ENCODE measurements at regions not wholly inside any gene's neighbourhood (a gene's known extent, or its start where the extent isn't known, plus 50 kb on each side); places are given as distances from the start of the nearest gene placed in this dataset.

DNA sequence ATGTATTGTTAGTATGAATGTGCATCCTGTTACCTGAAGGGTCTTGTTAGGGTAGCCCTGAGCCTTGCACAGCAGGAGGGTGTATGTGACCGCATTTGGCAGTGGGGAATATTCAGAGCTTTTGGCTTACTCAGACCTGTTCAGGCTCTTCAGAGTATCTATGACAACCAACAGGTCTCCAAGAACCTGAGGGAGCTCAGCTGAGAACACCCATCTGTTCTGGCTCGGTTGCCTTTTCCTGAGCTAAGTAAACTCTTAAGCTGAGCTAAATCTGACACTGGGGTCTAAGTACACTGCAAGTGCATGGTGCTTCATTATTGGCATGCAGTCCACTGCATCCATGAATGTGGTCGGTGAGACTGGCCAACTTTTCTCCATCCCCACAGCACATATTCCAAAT lies 92.4 kb upstream of the CHST9 start:
- H3K27me3 ChIP-seq (ENCODE audit: control insufficient read depth, insufficient read depth, low read length) = no peaks in the 10 kb centered on the region
- H3K9me3 ChIP-seq (ENCODE audit: control insufficient read depth, insufficient read depth, low read depth, low read length) = peaks cover 12% of the 10 kb centered on the region; the same call in 1 of the 2 replicates
- H3K36me3 ChIP-seq (ENCODE audit: control insufficient read depth, insufficient read depth, low read length) = no peaks in the 10 kb centered on the region
- H3K9ac ChIP-seq (ENCODE audit: low read length) = no peak overlapping the region
- no peaks in the 10 kb centered on the region for H3K4me1 ChIP-seq (ENCODE audit: control insufficient read depth, insufficient read depth, low read length)
- H3K27ac ChIP-seq (ENCODE audit: low read depth, low read length) = no peak overlapping the region
- H3K4me3 ChIP-seq (ENCODE audit: low read depth, low read length) = no peak overlapping the region

DNA sequence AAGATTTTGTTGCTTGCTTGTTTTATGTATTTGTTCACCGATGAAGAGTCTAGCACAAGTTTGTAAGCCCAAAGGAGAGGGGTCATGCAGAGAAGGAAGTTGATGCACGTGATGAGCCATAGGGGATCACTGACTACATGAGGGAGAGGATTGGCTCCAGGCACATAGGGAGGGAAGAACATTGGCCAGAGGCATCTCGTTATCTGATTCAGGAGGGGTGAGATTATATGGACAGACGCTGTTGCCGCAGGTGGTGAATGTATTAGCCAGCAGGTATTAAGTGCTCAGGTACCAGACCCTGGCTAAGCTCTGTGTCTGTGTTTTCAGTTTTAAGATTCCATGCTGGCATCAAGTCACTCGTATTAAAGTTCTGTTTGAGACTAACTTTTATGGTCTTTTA lies 91.8 kb upstream of the CHST9 start:
- Histone ChIP-seq H3K36me3 (ENCODE audit: control insufficient read depth, insufficient read depth, low read length) (no peaks in the 10 kb centered on the region), H3K9ac (ENCODE audit: low read length) (no peak overlapping the region), H3K4me3 (ENCODE audit: low read depth, low read length) (no peak overlapping the region), H3K27ac (ENCODE audit: low read depth, low read length) (no peak overlapping the region), H3K4me1 (ENCODE audit: control insufficient read depth, insufficient read depth, low read length) (no peaks in the 10 kb centered on the region), H3K9me3 (ENCODE audit: control insufficient read depth, insufficient read depth, low read depth, low read length) (peaks cover 12% of the 10 kb centered on the region; the same call in 1 of the 2 replicates), H3K27me3 (ENCODE audit: control insufficient read depth, insufficient read depth, low read length) (no peaks in the 10 kb centered on the region)

DNA sequence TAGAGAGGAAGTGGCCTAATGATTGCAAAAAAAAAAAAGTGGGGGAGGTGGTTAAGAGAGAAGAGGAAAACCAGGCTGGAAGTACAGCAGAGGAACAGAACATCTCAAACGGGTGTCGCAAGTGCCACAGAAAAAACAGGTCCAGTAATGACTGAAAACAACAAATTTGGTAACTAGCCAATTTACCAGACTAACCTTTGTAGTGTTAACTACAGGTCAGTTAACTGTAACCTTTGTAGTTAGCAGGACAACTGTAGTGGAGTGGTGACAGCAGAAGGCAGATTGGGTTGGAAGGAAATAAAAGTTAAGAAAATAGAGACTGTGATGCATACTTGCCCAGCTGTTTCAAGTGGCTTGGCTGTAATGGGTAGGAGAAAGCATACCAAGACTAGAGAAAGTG lies 91.4 kb upstream of the CHST9 start:
- Histone ChIP-seq H3K4me3 (ENCODE audit: low read depth, low read length) (no peak overlapping the region), H3K9ac (ENCODE audit: low read length) (no peak overlapping the region), H3K27me3 (ENCODE audit: control insufficient read depth, insufficient read depth, low read length) (no peaks in the 10 kb centered on the region), H3K27ac (ENCODE audit: low read depth, low read length) (no peak overlapping the region), H3K36me3 (ENCODE audit: control insufficient read depth, insufficient read depth, low read length) (no peaks in the 10 kb centered on the region), H3K9me3 (ENCODE audit: control insufficient read depth, insufficient read depth, low read depth, low read length) (peaks cover 14% of the 10 kb centered on the region), H3K4me1 (ENCODE audit: control insufficient read depth, insufficient read depth, low read length) (no peaks in the 10 kb centered on the region)

DNA sequence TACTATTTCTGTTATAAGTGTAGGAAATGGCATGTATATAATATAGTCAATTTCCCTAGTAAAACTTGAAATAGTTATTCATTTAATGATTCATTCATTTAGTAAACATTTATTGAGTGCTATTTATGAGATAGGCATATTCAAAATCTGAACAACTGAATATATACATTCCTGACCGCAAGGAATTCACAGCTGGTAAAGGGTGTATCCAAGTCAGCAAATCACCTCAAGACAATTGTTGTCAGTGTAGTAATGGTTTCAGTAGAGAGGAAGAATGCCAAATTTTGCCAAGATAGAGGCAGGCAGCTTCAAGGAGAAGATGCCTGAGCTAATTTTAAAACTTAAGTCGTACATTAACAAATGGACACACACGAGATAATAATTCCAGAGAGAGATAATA lies 89.8 kb upstream of the CHST9 start:
- no peaks in the 10 kb centered on the region for H3K4me1 ChIP-seq (ENCODE audit: control insufficient read depth, insufficient read depth, low read length)
- peaks cover 22% of the 10 kb centered on the region for H3K9me3 ChIP-seq (ENCODE audit: control insufficient read depth, insufficient read depth, low read depth, low read length)
- no peaks in the 10 kb centered on the region for H3K36me3 ChIP-seq (ENCODE audit: control insufficient read depth, insufficient read depth, low read length)
- H3K27ac ChIP-seq (ENCODE audit: low read depth, low read length) = no peak overlapping the region
- no peak overlapping the region for H3K9ac ChIP-seq (ENCODE audit: low read length)
- no peaks in the 10 kb centered on the region for H3K27me3 ChIP-seq (ENCODE audit: control insufficient read depth, insufficient read depth, low read length)
- H3K4me3 ChIP-seq (ENCODE audit: low read depth, low read length) = no peak overlapping the region

DNA sequence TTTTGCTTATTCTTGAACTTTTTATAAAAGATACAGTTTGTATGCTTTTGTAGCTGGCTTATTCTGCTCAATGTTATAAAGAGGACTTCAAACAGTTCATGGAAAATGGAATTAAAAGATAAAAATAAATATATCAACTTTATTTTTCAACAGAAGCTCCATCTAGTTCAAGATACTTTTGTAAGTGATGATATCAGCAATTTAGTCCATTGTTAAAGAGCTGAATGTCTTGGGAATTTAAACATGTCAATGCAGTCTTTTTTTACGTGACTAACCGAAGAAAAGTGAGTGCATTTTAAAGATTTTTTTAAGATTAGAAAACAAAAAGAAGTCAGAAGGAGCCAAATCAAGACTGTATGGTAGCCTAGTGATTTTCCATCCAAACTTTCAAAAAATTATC lies 85.4 kb upstream of the CHST9 start:
- Histone ChIP-seq H3K9me3 (ENCODE audit: control insufficient read depth, insufficient read depth, low read depth, low read length) (peaks cover 10% of the 10 kb centered on the region), H3K27me3 (ENCODE audit: control insufficient read depth, insufficient read depth, low read length) (no peaks in the 10 kb centered on the region), H3K9ac (ENCODE audit: low read length) (no peak overlapping the region), H3K27ac (ENCODE audit: low read depth, low read length) (no peak overlapping the region), H3K36me3 (ENCODE audit: control insufficient read depth, insufficient read depth, low read length) (no peaks in the 10 kb centered on the region), H3K4me3 (ENCODE audit: low read depth, low read length) (no peak overlapping the region), H3K4me1 (ENCODE audit: control insufficient read depth, insufficient read depth, low read length) (no peaks in the 10 kb centered on the region)

DNA sequence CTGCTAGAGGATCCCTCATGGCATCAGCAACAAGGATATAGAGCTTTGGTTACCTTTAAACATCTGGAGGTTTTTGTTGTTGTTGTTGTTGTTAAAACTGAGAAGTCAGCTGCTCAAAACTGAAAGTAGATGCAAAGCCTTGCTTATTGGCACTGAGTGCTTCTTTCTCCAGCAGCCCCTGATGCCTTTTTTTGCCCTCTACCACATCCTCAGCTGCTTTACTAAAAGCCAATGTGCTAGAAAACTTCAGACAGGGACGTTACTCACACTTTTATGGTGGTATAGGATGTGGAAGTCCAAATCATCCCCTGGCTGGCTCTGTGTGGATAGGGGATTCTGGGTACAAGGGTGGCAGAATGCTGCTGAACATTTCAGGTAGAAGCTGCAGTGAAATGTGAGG lies 78.3 kb upstream of the CHST9 start:
- no peak overlapping the region for H3K9ac ChIP-seq (ENCODE audit: low read length)
- no peak overlapping the region for H3K4me3 ChIP-seq (ENCODE audit: low read depth, low read length)
- H3K4me1 ChIP-seq (ENCODE audit: control insufficient read depth, insufficient read depth, low read length) = no peaks in the 10 kb centered on the region
- H3K36me3 ChIP-seq (ENCODE audit: control insufficient read depth, insufficient read depth, low read length) = no peaks in the 10 kb centered on the region
- H3K27ac ChIP-seq (ENCODE audit: low read depth, low read length) = no peak overlapping the region
- no peaks in the 10 kb centered on the region for H3K27me3 ChIP-seq (ENCODE audit: control insufficient read depth, insufficient read depth, low read length)
- H3K9me3 ChIP-seq (ENCODE audit: control insufficient read depth, insufficient read depth, low read depth, low read length) = peaks cover 27% of the 10 kb centered on the region

DNA sequence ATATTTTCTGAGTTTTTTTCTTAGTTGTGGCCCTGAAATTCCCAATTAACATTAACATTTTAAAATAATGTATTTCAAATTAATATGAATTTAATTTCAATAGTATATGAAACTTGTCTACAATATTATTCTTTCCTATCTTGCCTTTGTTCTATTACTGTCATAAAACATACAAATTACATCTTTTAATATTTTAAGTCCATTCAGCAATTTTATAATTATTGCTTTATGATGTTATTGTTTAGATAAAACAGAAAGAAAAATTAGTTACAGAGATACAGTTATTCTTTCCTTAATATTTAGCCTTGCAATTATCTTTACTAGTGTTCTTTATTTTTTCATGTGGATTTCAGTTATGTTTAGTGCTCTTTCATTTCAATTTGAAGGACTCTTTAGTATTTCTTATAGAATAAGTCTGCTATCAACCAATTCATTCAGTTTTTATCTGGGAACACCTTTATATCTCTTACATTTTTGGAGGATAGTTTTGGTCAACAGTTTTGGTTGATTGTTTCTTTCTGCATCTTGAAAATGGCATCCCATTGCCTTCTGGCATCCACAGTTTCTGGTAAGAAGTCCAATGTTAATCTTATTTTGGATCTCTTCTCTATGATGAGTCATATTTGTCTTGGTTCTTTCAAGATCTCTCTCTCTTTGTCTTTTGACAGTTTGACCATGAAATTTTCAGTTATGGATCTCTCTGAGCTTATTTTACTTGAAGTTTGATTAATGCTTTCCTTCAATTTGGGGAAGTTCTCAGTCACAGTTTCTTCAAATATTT lies 76.9 kb upstream of the CHST9 start:
- Histone ChIP-seq H3K9me3 (ENCODE audit: control insufficient read depth, insufficient read depth, low read depth, low read length) (peaks cover 27% of the 10 kb centered on the region), H3K27ac (ENCODE audit: low read depth, low read length) (no peak overlapping the region), H3K36me3 (ENCODE audit: control insufficient read depth, insufficient read depth, low read length) (no peaks in the 10 kb centered on the region), H3K4me1 (ENCODE audit: control insufficient read depth, insufficient read depth, low read length) (no peaks in the 10 kb centered on the region), H3K9ac (ENCODE audit: low read length) (no peak overlapping the region), H3K27me3 (ENCODE audit: control insufficient read depth, insufficient read depth, low read length) (no peaks in the 10 kb centered on the region), H3K4me3 (ENCODE audit: low read depth, low read length) (no peak overlapping the region)

DNA sequence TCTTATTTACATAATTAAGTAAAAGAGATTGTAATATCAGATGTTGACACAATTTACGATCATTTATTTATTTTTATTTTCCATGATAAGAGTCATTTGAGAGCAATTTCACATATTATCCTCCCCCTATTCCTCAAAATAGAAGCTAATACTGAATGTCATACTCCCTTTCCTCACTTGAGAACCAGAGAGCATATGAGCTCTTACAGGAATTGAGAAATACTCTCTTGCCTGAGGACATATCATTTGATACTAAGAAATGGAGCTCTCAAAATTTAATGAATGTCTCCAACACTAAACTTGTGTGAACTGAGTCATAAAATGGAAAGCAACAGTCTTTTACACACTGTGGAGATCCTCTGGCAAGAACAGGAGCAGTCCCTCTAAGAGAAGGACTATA lies 68.5 kb upstream of the CHST9 start:
- H3K27me3 ChIP-seq (ENCODE audit: control insufficient read depth, insufficient read depth, low read length) = no peaks in the 10 kb centered on the region
- H3K4me1 ChIP-seq (ENCODE audit: control insufficient read depth, insufficient read depth, low read length) = no peaks in the 10 kb centered on the region
- H3K27ac ChIP-seq (ENCODE audit: low read depth, low read length) = no peak overlapping the region
- no peaks in the 10 kb centered on the region for H3K9me3 ChIP-seq (ENCODE audit: control insufficient read depth, insufficient read depth, low read depth, low read length)
- no peak overlapping the region for H3K4me3 ChIP-seq (ENCODE audit: low read depth, low read length)
- H3K36me3 ChIP-seq (ENCODE audit: control insufficient read depth, insufficient read depth, low read length) = no peaks in the 10 kb centered on the region
- H3K9ac ChIP-seq (ENCODE audit: low read length) = no peak overlapping the region

DNA sequence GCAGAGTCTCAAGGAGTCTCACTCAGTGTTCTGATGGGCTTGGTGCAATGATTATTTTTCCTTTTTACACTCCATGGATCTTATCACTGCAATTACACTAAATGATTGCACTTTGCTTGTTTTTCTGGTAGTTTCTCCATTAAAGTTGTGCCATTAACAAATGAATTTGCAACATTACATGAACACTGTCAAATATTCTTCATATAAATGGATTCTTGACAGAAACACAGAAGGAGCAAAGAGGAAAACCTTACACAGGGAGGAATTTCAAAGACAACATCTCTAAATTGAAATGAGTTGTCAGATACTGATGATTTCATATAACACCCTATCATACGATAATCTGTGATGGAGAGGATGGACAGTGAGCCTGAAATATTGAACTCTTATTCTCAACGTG lies 65.4 kb upstream of the CHST9 start:
- no peak overlapping the region for H3K4me3 ChIP-seq (ENCODE audit: low read depth, low read length)

DNA sequence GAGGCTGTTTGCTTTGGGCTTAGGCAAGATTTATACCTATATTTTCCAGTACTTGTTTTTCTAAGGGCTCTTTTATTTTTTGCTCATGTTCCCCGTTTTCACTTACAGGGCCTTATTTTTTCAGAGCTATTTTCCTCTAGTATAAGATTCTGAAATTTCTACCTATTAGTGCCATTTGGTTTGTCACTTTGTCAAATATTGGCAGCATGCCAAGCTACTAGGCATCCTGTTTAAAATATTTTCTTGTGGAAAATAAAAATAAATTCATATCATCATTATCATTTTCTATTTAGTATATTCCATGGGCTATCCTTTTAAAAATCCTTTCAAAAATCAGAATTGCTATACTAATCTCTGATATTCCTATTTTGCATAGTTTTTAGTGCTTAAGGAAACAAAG lies 64.8 kb upstream of the CHST9 start:
- no peaks in the 10 kb centered on the region for H3K4me1 ChIP-seq (ENCODE audit: control insufficient read depth, insufficient read depth, low read length)

More for the DNA sequence above, 65.4 kb upstream of the CHST9 start:
- Histone ChIP-seq H3K9me3 (ENCODE audit: control insufficient read depth, insufficient read depth, low read depth, low read length) (0 out of 2 replicates have a peak, but pooled peaks cover 2% of the 10 kb centered on the region), H3K9ac (ENCODE audit: low read length) (no peak overlapping the region), H3K27me3 (ENCODE audit: control insufficient read depth, insufficient read depth, low read length) (no peaks in the 10 kb centered on the region), H3K27ac (ENCODE audit: low read depth, low read length) (no peak overlapping the region), H3K36me3 (ENCODE audit: control insufficient read depth, insufficient read depth, low read length) (no peaks in the 10 kb centered on the region), H3K4me1 (ENCODE audit: control insufficient read depth, insufficient read depth, low read length) (no peaks in the 10 kb centered on the region)

DNA sequence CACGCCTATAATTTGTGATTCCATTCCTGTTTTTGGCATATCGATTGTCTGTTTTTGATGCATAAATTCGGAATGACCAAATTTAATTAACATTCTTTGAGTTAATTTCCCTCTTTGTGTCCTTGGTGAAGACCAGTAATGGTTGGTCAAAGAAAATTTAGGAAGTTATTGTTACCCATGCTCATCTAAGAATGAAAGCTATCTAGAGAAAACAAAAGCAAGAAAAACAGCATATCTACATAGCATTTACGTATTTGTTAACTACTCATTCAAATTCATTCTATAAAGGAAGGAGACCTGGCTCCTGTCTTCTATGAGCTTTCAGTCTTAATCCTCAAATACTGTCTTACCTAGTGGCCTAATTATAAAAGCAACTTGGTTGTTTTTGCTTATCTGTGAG lies 59.2 kb upstream of the CHST9 start:
- Histone ChIP-seq H3K27me3 (ENCODE audit: control insufficient read depth, insufficient read depth, low read length) (no peaks in the 10 kb centered on the region), H3K9me3 (ENCODE audit: control insufficient read depth, insufficient read depth, low read depth, low read length) (peaks cover 5% of the 10 kb centered on the region), H3K9ac (ENCODE audit: low read length) (no peak overlapping the region), H3K4me1 (ENCODE audit: control insufficient read depth, insufficient read depth, low read length) (0 out of 2 replicates have a peak, but pooled peaks cover 7% of the 10 kb centered on the region), H3K27ac (ENCODE audit: low read depth, low read length) (no peak overlapping the region), H3K36me3 (ENCODE audit: control insufficient read depth, insufficient read depth, low read length) (no peaks in the 10 kb centered on the region), H3K4me3 (ENCODE audit: low read depth, low read length) (no peak overlapping the region)

More for the DNA sequence above, 64.8 kb upstream of the CHST9 start:
- Histone ChIP-seq H3K27ac (ENCODE audit: low read depth, low read length) (no peak overlapping the region), H3K9me3 (ENCODE audit: control insufficient read depth, insufficient read depth, low read depth, low read length) (peaks cover 3% of the 10 kb centered on the region), H3K27me3 (ENCODE audit: control insufficient read depth, insufficient read depth, low read length) (no peaks in the 10 kb centered on the region), H3K36me3 (ENCODE audit: control insufficient read depth, insufficient read depth, low read length) (no peaks in the 10 kb centered on the region), H3K9ac (ENCODE audit: low read length) (no peak overlapping the region), H3K4me3 (ENCODE audit: low read depth, low read length) (no peak overlapping the region)

All from HUES6 (cell line).